Naive thymus-derived CD4-positive, alpha-beta T cell (primary cell): ENCODE measurements at regions not wholly inside any gene's neighbourhood (a gene's known extent, or its start where the extent isn't known, plus 50 kb on each side); places are given as distances from the start of the nearest gene placed in this dataset.

Experiments
- ATAC-seq: fragments of 150-1000 bp; cut with Tn5 transposase; 2 replicates; pipeline ENCODE4 v1.10.0; 2021; ENCODE audit warnings: mild to moderate bottlenecking, moderate library complexity
- CTCF ChIA-PET: fragments of 350-600 bp; sonication (Branson Sonifier 250); formaldehyde crosslinking; loops from one replicate; lab custom pipeline; 2021; ENCODE audit warnings: antibody characterized with exemption; lab: Charles Lee
- POLR2A ChIA-PET: fragments of 350-600 bp; sonication (Branson Sonifier 250); formaldehyde crosslinking; loops from one replicate; lab custom pipeline; 2021; ENCODE audit warnings: antibody characterized with exemption, inconsistent platforms; lab: Charles Lee
- DNase-seq, 9 donors: peaks; one replicate each; pipeline versions ENCODE4 v3.0.0 to v3.0.0-alpha.2; 2020 to 2022; ENCODE audit warnings: mixed read lengths in 1 of 9
- H3K27ac ChIP-seq: one replicate; pipeline ENCODE4 v1.7.0; 2013; ENCODE audit warnings: mild to moderate bottlenecking, low read depth, low read length, moderate library complexity
- H3K27me3 ChIP-seq, 2 donors: one replicate each; pipeline ENCODE4 v1.7.0; 2013; ENCODE audit warnings: low read length in 2 of 2, mild to moderate bottlenecking in 2 of 2, moderate library complexity in 2 of 2; ENCODE audit not compliant: control insufficient read depth in 2 of 2, insufficient read depth in 2 of 2
- H3K36me3 ChIP-seq, 3 experiments: 1 replicate in 2 of 3; 2 replicates in 1 of 3; pipeline ENCODE4 v1.7.0; 2013; ENCODE audit warnings: low read length in 3 of 3, mild to moderate bottlenecking in 3 of 3, moderate library complexity in 1 of 3; ENCODE audit not compliant: insufficient read depth in 3 of 3, control insufficient read depth in 2 of 3
- H3K4me1 ChIP-seq, 2 donors: one replicate each; pipeline ENCODE4 v1.7.0; 2013; ENCODE audit warnings: low read length in 2 of 2, mild to moderate bottlenecking in 2 of 2, moderate library complexity in 1 of 2; ENCODE audit not compliant: control insufficient read depth in 2 of 2, insufficient read depth in 2 of 2
- H3K4me3 ChIP-seq: 2 replicates; pipeline ENCODE4 v1.7.0; 2013; ENCODE audit warnings: mild to moderate bottlenecking, low read length
- H3K9me3 ChIP-seq, 3 experiments: 1 replicate in 2 of 3; 2 replicates in 1 of 3; pipeline ENCODE4 v1.7.0; 2013; ENCODE audit warnings: low read length in 3 of 3; ENCODE audit not compliant: control insufficient read depth in 2 of 3
- H3K27ac Mint-ChIP-seq, 9 donors: one replicate each; pipeline ENCODE4 v1.8.0; 2020 to 2022; ENCODE audit warnings: mixed read lengths in 9 of 9, mild to moderate bottlenecking in 8 of 9, moderate library complexity in 5 of 9, inconsistent platforms in 2 of 9
- H3K27me3 Mint-ChIP-seq, 5 donors: one replicate each; pipeline ENCODE4 v1.8.0; 2021 to 2022; ENCODE audit warnings: mixed read lengths in 5 of 5, mild to moderate bottlenecking in 1 of 5
- H3K36me3 Mint-ChIP-seq, 5 donors: one replicate each; pipeline ENCODE4 v1.8.0; 2020 to 2022; ENCODE audit warnings: mixed read lengths in 5 of 5, mild to moderate bottlenecking in 3 of 5, inconsistent platforms in 1 of 5
- H3K4me1 Mint-ChIP-seq, 7 donors: one replicate each; pipeline ENCODE4 v1.8.0; 2020 to 2022; ENCODE audit warnings: mixed read lengths in 7 of 7, mild to moderate bottlenecking in 3 of 7, inconsistent platforms in 1 of 7
- H3K4me3 Mint-ChIP-seq, 10 donors: one replicate each; pipeline ENCODE4 v1.8.0; 2020 to 2022; ENCODE audit warnings: mild to moderate bottlenecking in 10 of 10, mixed read lengths in 10 of 10, moderate library complexity in 6 of 10, inconsistent platforms in 2 of 10
- H3K9me3 Mint-ChIP-seq, 11 donors: one replicate each; pipeline ENCODE4 v1.8.0; 2020 to 2022; ENCODE audit warnings: mixed read lengths in 11 of 11, mild to moderate bottlenecking in 4 of 11, inconsistent platforms in 1 of 11, moderate library complexity in 1 of 11
- intact Hi-C, 2 donors: fragments of 100-400 bp; cut with micrococcal nuclease; formaldehyde crosslinking; loops; one replicate each; pipeline ENCODE4 v1.15.1; 2023

GRCh38 chr5:142405814-142406395 is 81.1 kb upstream of the SPRY4 start:
- no peak for ATAC-seq
- peaks cover 0 to 14% (median 0%) of the 10 kb centered on the region in 5 donors for H3K27me3 Mint-ChIP-seq
- Histone ChIP-seq H3K9me3 (no peaks in the 10 kb centered on the region), H3K27me3 (no peaks in the 10 kb centered on the region), H3K27ac (no peak overlapping the region), H3K4me1 (no peaks in the 10 kb centered on the region), H3K36me3 (no peaks in the 10 kb centered on the region), H3K4me3 (no peak overlapping the region)
- H3K4me3 Mint-ChIP-seq: no peak overlapping the region
- no peaks in the 10 kb centered on the region for H3K36me3 Mint-ChIP-seq
- DNase-seq: no peak
- H3K27ac Mint-ChIP-seq: no peak overlapping the region
- peaks cover 0 to 6% (median 0%) of the 10 kb centered on the region in 7 donors for H3K4me1 Mint-ChIP-seq
- POLR2A ChIA-PET: no interaction called here
- intact Hi-C loops: no loop called here
- CTCF ChIA-PET: no interaction called here
- no peaks in the 10 kb centered on the region for H3K9me3 Mint-ChIP-seq

- ChIA-PET POLR2A (no interaction called here), CTCF (no interaction called here)
- Mint-ChIP-seq H3K9me3 (no peaks in the 10 kb centered on the region), H3K27me3 (peaks cover 0 to 16% (median 0%) of the 10 kb centered on the region in 5 donors), H3K27ac (no peak overlapping the region), H3K4me1 (peaks cover 0 to 6% (median 0%) of the 10 kb centered on the region in 7 donors), H3K36me3 (no peaks in the 10 kb centered on the region), H3K4me3 (no peak overlapping the region)
- no peaks in the 10 kb centered on the region for H3K9me3 ChIP-seq
- DNase-seq (no peak), ATAC-seq (no peak)
- H3K27me3 ChIP-seq: no peaks in the 10 kb centered on the region
- H3K4me1 ChIP-seq: no peaks in the 10 kb centered on the region
- H3K36me3 ChIP-seq: no peaks in the 10 kb centered on the region
- H3K4me3 ChIP-seq: no peak overlapping the region
- H3K27ac ChIP-seq: no peak overlapping the region
- intact Hi-C loops: no loop called here
Observed at GRCh38 chr5:142405023-142405422, 80.2 kb upstream of the SPRY4 start.

- CTCF ChIA-PET: no interaction called here
- POLR2A ChIA-PET: interaction anchor here (0.6 kb wide), 1 partner anchor 10 kb away, joined by 3 read pairs; no protein-coding TSS in a partner anchor
- intact Hi-C loops: no loop called here
- Mint-ChIP-seq H3K27me3 (peaks cover 0 to 16% (median 0%) of the 10 kb centered on the region in 5 donors), H3K4me1 (peaks cover 0 to 6% (median 0%) of the 10 kb centered on the region in 7 donors), H3K9me3 (no peaks in the 10 kb centered on the region), H3K36me3 (no peaks in the 10 kb centered on the region), H3K4me3 (no peak overlapping the region), H3K27ac (no peak overlapping the region)
- DNase-seq (no peak), ATAC-seq (no peak)
- Histone ChIP-seq H3K36me3 (no peaks in the 10 kb centered on the region), H3K4me1 (no peaks in the 10 kb centered on the region), H3K4me3 (no peak overlapping the region), H3K27ac (no peak overlapping the region), H3K27me3 (no peaks in the 10 kb centered on the region), H3K9me3 (no peaks in the 10 kb centered on the region)
Observed at GRCh38 chr5:142404046-142404477, 79.2 kb upstream of the SPRY4 start.

GRCh38 chr5:142403583-142403982 is 78.8 kb upstream of the SPRY4 start:
- H3K27me3 Mint-ChIP-seq: peaks cover 0 to 14% (median 0%) of the 10 kb centered on the region in 5 donors
- no peak for ATAC-seq
- H3K9me3 ChIP-seq: no peaks in the 10 kb centered on the region

GRCh38 chr5:142402752-142403318 is 78.0 kb upstream of the SPRY4 start:
- Histone ChIP-seq H3K9me3 (no peaks in the 10 kb centered on the region), H3K4me1 (no peaks in the 10 kb centered on the region), H3K27me3 (no peaks in the 10 kb centered on the region), H3K4me3 (no peak overlapping the region), H3K27ac (no peak overlapping the region), H3K36me3 (no peaks in the 10 kb centered on the region)
- Mint-ChIP-seq H3K27me3 (peaks cover 0 to 14% (median 0%) of the 10 kb centered on the region in 5 donors), H3K27ac (no peak overlapping the region), H3K36me3 (peaks cover 0 to under 1% (median 0%) of the 10 kb centered on the region in 5 donors), H3K4me1 (peaks cover 0 to 6% (median 0%) of the 10 kb centered on the region in 7 donors), H3K9me3 (peaks cover 0 to 4% (median 0%) of the 10 kb centered on the region in 11 donors), H3K4me3 (no peak overlapping the region)
- DNase-seq: no peak
- no peak for ATAC-seq
- intact Hi-C loops: no loop called here
- CTCF ChIA-PET: no interaction called here
- POLR2A ChIA-PET: interaction anchor here (0.6 kb wide), 1 partner anchor 64 kb away, joined by 4 read pairs; no protein-coding TSS in a partner anchor

More at GRCh38 chr5:142403583-142403982, 78.8 kb upstream of the SPRY4 start:
- H3K27ac Mint-ChIP-seq: no peak overlapping the region
- H3K4me1 Mint-ChIP-seq: peaks cover 0 to 6% (median 0%) of the 10 kb centered on the region in 7 donors
- intact Hi-C loops: no loop called here
- ChIA-PET POLR2A (interaction anchor here (0.6 kb wide), 1 partner anchor 10 kb away, joined by 3 read pairs; no protein-coding TSS in a partner anchor), CTCF (no interaction called here)
- no peak for DNase-seq
- Histone ChIP-seq H3K36me3 (no peaks in the 10 kb centered on the region), H3K27ac (no peak overlapping the region), H3K27me3 (no peaks in the 10 kb centered on the region), H3K4me3 (no peak overlapping the region), H3K4me1 (no peaks in the 10 kb centered on the region)
- H3K9me3 Mint-ChIP-seq: peaks cover 0 to 3% (median 0%) of the 10 kb centered on the region in 11 donors
- no peaks in the 10 kb centered on the region for H3K36me3 Mint-ChIP-seq
- no peak overlapping the region for H3K4me3 Mint-ChIP-seq

- H3K36me3 Mint-ChIP-seq: peaks cover 4 to 19% (median 18%) of the 10 kb centered on the region in 5 donors
Observed at GRCh38 chr5:142400415-142400814, 75.6 kb upstream of the SPRY4 start.

More at GRCh38 chr5:142400415-142400814, 75.6 kb upstream of the SPRY4 start:
- Histone ChIP-seq H3K36me3 (no peaks in the 10 kb centered on the region), H3K27ac (no peak overlapping the region), H3K9me3 (peaks cover 0 to 15% (median 5%) of the 10 kb centered on the region in 3 experiments), H3K4me1 (no peaks in the 10 kb centered on the region), H3K27me3 (no peaks in the 10 kb centered on the region), H3K4me3 (no peak overlapping the region)
- DNase-seq: no peak
- ChIA-PET POLR2A (no interaction called here), CTCF (interaction anchor here (0.7 kb wide), 1 partner anchor 168 kb away, joined by 4 read pairs; no protein-coding TSS in a partner anchor)
- intact Hi-C loops: no loop called here
- no peak overlapping the region for H3K27ac Mint-ChIP-seq
- H3K4me1 Mint-ChIP-seq: peaks cover 0 to 6% (median 2%) of the 10 kb centered on the region in 7 donors
- H3K4me3 Mint-ChIP-seq: no peak overlapping the region
- H3K27me3 Mint-ChIP-seq: peaks cover 0 to 18% (median 0%) of the 10 kb centered on the region in 5 donors
- H3K9me3 Mint-ChIP-seq: peaks cover 7 to 29% (median 16%) of the 10 kb centered on the region in 11 donors
- no peak for ATAC-seq
